Prostate gland (tissue), 2 donors: ENCODE measurements at regions not wholly inside any gene's neighbourhood (a gene's known extent, or its start where the extent isn't known, plus 50 kb on each side); places are given as distances from the start of the nearest gene placed in this dataset.
"Not testable (repeated sequence)": the region's sequence is repeated elsewhere in the genome, so short reads cannot be mapped to it uniquely, and the experiment has no call there.

Experiments
- DNase-seq: peaks from one replicate; pipeline ENCODE4 v3.0.0-alpha.2; 2019; ENCODE audit warnings: low spot score
- H3K27ac ChIP-seq, 2 donors: fragments of 200-600 bp; sonication (generic); 2 replicates each; pipeline ENCODE4 v1.5.1; 2017 to 2019
- H3K27me3 ChIP-seq: fragments of 200-600 bp; sonication (generic); replicated peaks from 2 replicates; pipeline ENCODE4 v1.5.1; 2019; ENCODE audit not compliant: insufficient read depth
- H3K36me3 ChIP-seq, 2 donors: fragments of 200-600 bp; sonication (generic); 1 replicate in 1 of 2; 2 replicates in 1 of 2; pipeline versions ENCODE4 v1.5.1 to v1.8.1; 2017 to 2019
- H3K4me1 ChIP-seq: fragments of 200-600 bp; sonication (generic); replicated peaks from 2 replicates; pipeline ENCODE4 v1.5.1; 2019
- H3K4me3 ChIP-seq, 2 donors: fragments of 200-600 bp; sonication (generic); 2 replicates each; pipeline ENCODE4 v1.5.1; 2017 to 2019
- H3K9me3 ChIP-seq: fragments of 200-600 bp; sonication (generic); 2 replicates; pipeline ENCODE4 v1.5.1; 2017
- POLR2A ChIP-seq: fragments of 450-650 bp; IDR thresholded peaks from one replicate; pipeline ENCODE4 v1.6.1; 2016; ENCODE audit warnings: antibody characterized with exemption, mild to moderate bottlenecking
- POLR2AphosphoS5 ChIP-seq: sonication (generic); formaldehyde crosslinking; IDR thresholded peaks from one replicate; pipeline ENCODE4 v1.6.1; 2017; ENCODE audit warnings: antibody characterized with exemption
- WGBS: methylation state at CpG from one replicate; pipeline ENCODE4 v1.1.5; 2018; 5-methylcytosine and 5-hydroxymethylcytosine counted together
- intact Hi-C: fragments of 100-400 bp; cut with DNase I; formaldehyde crosslinking; loops from one replicate; pipeline ENCODE4 v1.14.2; 2022
- TF ChIP-seq, protein P1 (sequence below), 4 experiments: fragments of 200-600 bp in 2 of 4; fragments of 450-650 bp in 2 of 4; sonication (generic) in 2 of 4; IDR thresholded peaks; 1 replicate in 3 of 4; 2 replicates in 1 of 4; pipeline ENCODE4 v1.5.1; 2016 to 2019; ENCODE audit warnings: antibody characterized with exemption in 4 of 4, mild to moderate bottlenecking in 2 of 4, moderate library complexity in 2 of 4

DNA sequence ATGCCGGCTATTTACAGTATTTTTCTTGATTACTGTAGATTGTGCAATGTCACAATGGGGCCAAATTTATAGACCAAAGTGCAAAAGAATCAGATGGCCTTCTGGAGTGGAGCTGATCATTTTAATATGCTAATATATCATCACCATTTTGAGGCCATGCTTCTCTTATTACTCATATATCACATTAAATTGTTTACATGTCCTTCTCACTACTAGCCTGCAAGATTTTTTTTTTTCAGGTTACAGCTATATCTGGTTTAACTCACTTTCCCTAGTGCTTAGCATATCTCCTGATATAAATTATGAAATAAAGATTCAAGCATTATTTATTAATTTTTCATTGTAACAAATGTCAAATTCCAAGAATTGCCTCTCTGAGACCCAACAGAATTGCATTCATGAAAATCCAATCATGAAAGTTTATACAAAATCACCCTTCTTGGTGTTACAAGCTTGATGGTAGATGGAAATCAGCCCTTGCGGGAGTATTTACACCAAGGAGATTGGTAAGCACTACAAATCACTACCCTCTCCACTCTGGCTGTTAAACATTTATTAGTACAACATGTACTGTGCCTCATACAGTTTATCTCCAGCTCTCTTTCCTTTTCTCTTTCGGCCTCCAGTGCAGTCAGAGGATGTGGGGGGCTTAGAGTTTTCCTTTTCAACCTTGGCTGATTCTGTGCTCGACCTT, 703.9 kb downstream of the BRINP1 start:
- Histone ChIP-seq H3K36me3 (no peaks in the 10 kb centered on the region), H3K4me1 (no peaks in the 10 kb centered on the region), H3K4me3 (no peak overlapping the region), H3K27ac (no peak overlapping the region), H3K9me3 (no peaks in the 10 kb centered on the region), H3K27me3 (no peaks in the 10 kb centered on the region)
- TF ChIP-seq POLR2AphosphoS5 (no peak), POLR2A (no peak)
- TF ChIP-seq, protein P1, sequence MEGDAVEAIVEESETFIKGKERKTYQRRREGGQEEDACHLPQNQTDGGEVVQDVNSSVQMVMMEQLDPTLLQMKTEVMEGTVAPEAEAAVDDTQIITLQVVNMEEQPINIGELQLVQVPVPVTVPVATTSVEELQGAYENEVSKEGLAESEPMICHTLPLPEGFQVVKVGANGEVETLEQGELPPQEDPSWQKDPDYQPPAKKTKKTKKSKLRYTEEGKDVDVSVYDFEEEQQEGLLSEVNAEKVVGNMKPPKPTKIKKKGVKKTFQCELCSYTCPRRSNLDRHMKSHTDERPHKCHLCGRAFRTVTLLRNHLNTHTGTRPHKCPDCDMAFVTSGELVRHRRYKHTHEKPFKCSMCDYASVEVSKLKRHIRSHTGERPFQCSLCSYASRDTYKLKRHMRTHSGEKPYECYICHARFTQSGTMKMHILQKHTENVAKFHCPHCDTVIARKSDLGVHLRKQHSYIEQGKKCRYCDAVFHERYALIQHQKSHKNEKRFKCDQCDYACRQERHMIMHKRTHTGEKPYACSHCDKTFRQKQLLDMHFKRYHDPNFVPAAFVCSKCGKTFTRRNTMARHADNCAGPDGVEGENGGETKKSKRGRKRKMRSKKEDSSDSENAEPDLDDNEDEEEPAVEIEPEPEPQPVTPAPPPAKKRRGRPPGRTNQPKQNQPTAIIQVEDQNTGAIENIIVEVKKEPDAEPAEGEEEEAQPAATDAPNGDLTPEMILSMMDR (IDR thresholded peaks at IDR 0.05) = no peak
- no peak for DNase-seq
- WGBS = 78% methylated on average over 4 of the region's 4 CpGs
- intact Hi-C loops = no loop called here

DNA sequence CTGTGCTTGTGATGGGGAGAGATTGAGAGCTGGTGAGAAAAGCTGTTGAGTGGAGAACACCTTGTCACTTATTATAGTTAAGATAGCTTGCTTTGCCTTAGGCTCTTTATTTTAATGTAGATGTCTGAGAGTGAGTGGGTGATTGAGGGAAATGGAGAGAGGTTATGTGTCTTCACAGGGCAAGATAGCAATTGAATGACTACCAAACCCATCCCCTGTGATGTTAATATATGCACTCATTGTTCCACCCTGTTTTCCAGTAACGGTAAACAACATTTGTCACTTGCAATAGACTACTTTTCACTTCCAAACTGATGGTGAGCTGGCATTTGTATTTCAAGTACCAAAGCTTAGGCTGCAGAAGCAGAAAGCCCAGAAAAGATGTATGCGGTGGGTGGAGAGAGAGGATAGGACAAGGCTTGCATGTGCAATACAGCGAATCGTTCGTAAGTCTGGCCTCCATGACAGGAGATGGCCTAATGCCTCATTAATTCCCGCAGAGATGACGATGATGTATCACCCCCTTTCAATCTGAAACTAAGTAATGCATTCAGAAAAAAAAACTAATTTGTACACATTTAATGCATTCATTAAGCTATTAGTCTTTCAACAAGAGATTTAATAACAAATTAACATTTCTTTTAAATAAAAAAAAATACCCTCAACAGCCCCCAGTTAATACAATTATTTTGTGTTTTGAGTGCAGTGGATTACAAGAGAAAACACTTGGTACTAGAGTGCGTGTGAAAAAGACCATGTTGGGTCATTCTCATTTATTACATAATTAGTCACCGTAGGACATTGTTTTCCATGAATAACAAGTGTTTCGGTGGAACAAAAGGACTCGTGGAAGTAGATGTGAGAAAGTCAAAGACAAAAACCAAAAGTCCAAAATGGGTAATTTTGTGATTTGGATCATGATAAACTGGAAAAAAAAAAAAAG, 699.0 kb downstream of the BRINP1 start:
- Histone ChIP-seq H3K27me3 (no peaks in the 10 kb centered on the region), H3K4me1 (no peaks in the 10 kb centered on the region), H3K27ac (no peak overlapping the region), H3K36me3 (no peaks in the 10 kb centered on the region), H3K9me3 (no peaks in the 10 kb centered on the region), H3K4me3 (no peak overlapping the region)
- TF ChIP-seq, protein P1 (IDR thresholded peaks at IDR 0.05) = no peak
- TF ChIP-seq POLR2A (no peak), POLR2AphosphoS5 (no peak)
- intact Hi-C loops = no loop called here
- no peak for DNase-seq
- WGBS = 74% methylated on average over 11 of the region's 11 CpGs

DNA sequence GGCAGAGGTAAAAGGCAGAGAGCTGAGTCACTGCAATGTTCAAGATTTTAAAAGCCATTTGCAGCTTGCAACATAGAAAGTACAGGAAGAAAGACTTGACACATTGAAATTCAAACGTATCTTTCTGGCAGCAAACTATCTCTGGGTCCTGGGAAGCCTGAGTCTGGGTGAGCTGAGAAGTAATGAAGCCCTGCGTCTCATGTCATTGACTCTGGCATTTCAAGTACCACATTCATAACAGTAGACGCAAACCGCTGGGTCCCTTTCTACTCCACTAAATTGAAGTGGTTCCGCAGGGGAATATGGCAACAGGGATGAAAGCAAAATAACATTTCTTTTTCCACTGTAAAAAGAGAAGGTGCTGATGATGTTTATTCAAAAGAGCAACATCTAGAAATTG, 694.3 kb downstream of the BRINP1 start:
- no peaks in the 10 kb centered on the region for H3K27me3 ChIP-seq
- TF ChIP-seq POLR2AphosphoS5 = no peak
- TF ChIP-seq, protein P1 (IDR thresholded peaks at IDR 0.05) = no peak
- no peak for TF ChIP-seq POLR2A
- 86% methylated on average over 5 of the region's 5 CpGs for WGBS
- no peak for DNase-seq
- no peaks in the 10 kb centered on the region for H3K36me3 ChIP-seq
- no peak overlapping the region for H3K4me3 ChIP-seq
- no peaks in the 10 kb centered on the region for H3K9me3 ChIP-seq
- no peak overlapping the region for H3K27ac ChIP-seq
- intact Hi-C loops = no loop called here
- no peaks in the 10 kb centered on the region for H3K4me1 ChIP-seq

DNA sequence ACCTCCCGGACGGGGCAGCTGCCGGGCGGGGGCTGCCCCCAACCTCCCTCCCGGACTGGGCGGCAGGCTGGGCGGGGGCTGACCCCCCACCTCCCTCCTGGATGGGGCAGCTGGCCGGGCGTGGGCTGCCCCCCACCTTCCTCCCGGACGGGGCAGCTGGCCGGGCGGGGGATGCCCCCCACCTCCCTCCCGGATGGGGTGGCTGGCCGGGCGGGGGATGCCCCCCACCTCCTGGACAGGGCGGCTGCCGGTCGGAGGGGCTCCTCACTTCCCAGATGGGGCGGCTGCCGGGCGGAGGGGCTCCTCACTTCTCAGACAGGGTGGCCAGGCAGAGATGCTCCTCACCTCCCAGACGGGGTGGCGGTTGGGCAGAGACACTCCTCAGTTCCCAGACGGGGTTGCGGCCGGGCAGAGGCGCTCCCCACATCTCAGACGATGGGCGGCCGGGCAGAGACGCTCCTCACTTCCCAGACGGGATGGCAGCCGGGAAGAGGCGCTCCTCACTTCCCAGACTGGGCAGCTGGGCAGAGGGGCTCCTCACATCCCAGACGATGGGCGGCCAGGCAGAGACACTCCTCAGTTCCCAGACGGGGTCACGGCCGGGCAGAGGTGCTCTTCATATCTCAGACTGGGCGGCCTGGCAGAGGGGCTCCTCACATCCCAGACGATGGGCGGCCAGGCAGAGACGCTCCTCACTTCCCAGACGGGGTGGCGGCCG, 691.1 kb downstream of the BRINP1 start:
- intact Hi-C loops, H3K27me3 ChIP-seq, H3K4me3 ChIP-seq, H3K27ac ChIP-seq, H3K4me1 ChIP-seq, H3K36me3 ChIP-seq, DNase-seq, H3K9me3 ChIP-seq: not testable (repeated sequence)
- 90% methylated on average over 36 of the region's 47 CpGs for WGBS

DNA sequence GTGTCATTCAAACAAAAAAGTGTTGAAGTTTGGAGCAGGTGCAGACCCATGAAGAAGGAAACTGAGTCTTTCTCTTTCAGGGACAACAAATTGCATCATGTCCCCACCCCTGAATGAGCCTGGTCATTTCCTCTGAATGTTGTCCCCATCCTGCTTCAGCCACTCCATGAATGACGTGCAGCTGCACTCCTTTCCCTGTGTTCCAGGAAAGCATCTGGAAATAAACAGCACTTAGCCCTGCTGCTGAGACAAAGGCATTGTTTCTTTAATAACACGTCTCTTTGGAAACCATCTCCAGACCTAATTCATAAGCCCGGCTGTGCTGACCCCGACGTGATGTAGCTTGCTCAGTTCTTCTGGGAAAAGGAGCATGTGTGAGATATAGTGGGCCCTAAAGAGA, 682.3 kb downstream of the BRINP1 start:
- TF ChIP-seq POLR2AphosphoS5 = no peak
- TF ChIP-seq POLR2A = no peak
- TF ChIP-seq, protein P1 (IDR thresholded peaks at IDR 0.05) = no peak
- Histone ChIP-seq H3K9me3 (no peaks in the 10 kb centered on the region), H3K36me3 (no peaks in the 10 kb centered on the region), H3K27ac (no peak overlapping the region), H3K4me3 (no peak overlapping the region), H3K4me1 (no peaks in the 10 kb centered on the region), H3K27me3 (no peaks in the 10 kb centered on the region)
- DNase-seq = no peak
- intact Hi-C loops = no loop called here
- WGBS = 40% methylated on average over 5 of the region's 5 CpGs
